HG03354 (cell line): ENCODE measurements at regions not wholly inside any gene's neighbourhood (a gene's known extent, or its start where the extent isn't known, plus 50 kb on each side); places are given as distances from the start of the nearest gene placed in this dataset.

Source experiments
- ATAC-seq: cut with Tn5 transposase; IDR thresholded peaks from one replicate; pipeline ENCODE4 v1.9.1; 2021; ENCODE audit warnings: mild to moderate bottlenecking; ENCODE audit not compliant: unreplicated experiment, poor library complexity, severe bottlenecking

GRCh38 chr7:16323313-16323712 is 98.0 kb downstream of the CRPPA start:
- no peak for ATAC-seq

GRCh38 chr7:16320099-16320660 is 101.2 kb downstream of the CRPPA start:
- no peak for ATAC-seq

GRCh38 chr7:16318989-16319915 is 102.1 kb downstream of the CRPPA start:
- ATAC-seq: no peak

- ATAC-seq: no peak
Measured at GRCh38 chr7:16318463-16318862, 102.9 kb downstream of the CRPPA start.

- ATAC-seq: no peak
Measured at GRCh38 chr7:16317406-16317805, 103.9 kb downstream of the CRPPA start.

- no peak for ATAC-seq
Measured at GRCh38 chr7:16315280-16315679, 106.1 kb downstream of the CRPPA start.

GRCh38 chr7:16309129-16309528 is 112.2 kb downstream of the CRPPA start:
- no peak for ATAC-seq

GRCh38 chr7:16301291-16301690 is 120.0 kb downstream of the CRPPA start:
- ATAC-seq: no peak

GRCh38 chr7:16300361-16300895 is 120.9 kb downstream of the CRPPA start:
- ATAC-seq: no peak

GRCh38 chr7:16299853-16300252 is 121.5 kb downstream of the CRPPA start:
- no peak for ATAC-seq

GRCh38 chr7:16298221-16298620 is 123.1 kb downstream of the CRPPA start:
- ATAC-seq: no peak

- ATAC-seq: no peak
Measured at GRCh38 chr7:16295558-16295957, 125.8 kb downstream of the CRPPA start.

GRCh38 chr7:16293669-16294425 is 127.5 kb downstream of the CRPPA start:
- no peak for ATAC-seq

- ATAC-seq: no peak
Measured at GRCh38 chr7:16284581-16284980, 136.8 kb downstream of the CRPPA start.

GRCh38 chr7:16278167-16278787 is 143.1 kb downstream of the CRPPA start:
- ATAC-seq: no peak

- ATAC-seq: no peak
Measured at GRCh38 chr7:16271990-16272665, 149.2 kb downstream of the CRPPA start.

GRCh38 chr7:16271355-16271915 is 149.9 kb downstream of the CRPPA start:
- peak; percentile 84 for ATAC-seq

GRCh38 chr7:16270844-16271243 is 150.5 kb downstream of the CRPPA start:
- ATAC-seq: no peak
